H9 (cell line): ENCODE measurements at regions not wholly inside any gene's neighbourhood (a gene's known extent, or its start where the extent isn't known, plus 50 kb on each side); places are given as distances from the start of the nearest gene placed in this dataset.

Source experiments
- DNase-seq: peaks from one replicate; pipeline ENCODE4 v3.0.0-alpha.2; 2017
- H2AFZ ChIP-seq: one replicate; pipeline ENCODE4 v1.6.1; 2013; ENCODE audit warnings: mild to moderate bottlenecking, low read length, control low read depth, moderate library complexity
- H2AK5ac ChIP-seq: 2 replicates; pipeline ENCODE4 v1.6.1; 2013; ENCODE audit warnings: low read length, control low read depth, mixed read lengths; ENCODE audit not compliant: insufficient read length
- H2BK120ac ChIP-seq: one replicate; pipeline ENCODE4 v1.6.1; 2013; ENCODE audit warnings: low read depth, mild to moderate bottlenecking, low read length, control low read depth, inconsistent platforms; ENCODE audit not compliant: poor library complexity, severe bottlenecking
- H2BK12ac ChIP-seq: 2 replicates; pipeline ENCODE4 v1.6.1; 2013; ENCODE audit warnings: low read length, control low read depth, mixed read lengths, low read depth; ENCODE audit not compliant: insufficient read length
- H2BK15ac ChIP-seq: 2 replicates; pipeline ENCODE4 v1.6.1; 2013; ENCODE audit warnings: low read depth, low read length, control low read depth
- H2BK20ac ChIP-seq: one replicate; pipeline ENCODE4 v1.6.1; 2013; ENCODE audit warnings: low read depth, mild to moderate bottlenecking, low read length, control low read depth, inconsistent platforms; ENCODE audit not compliant: poor library complexity, severe bottlenecking
- H2BK5ac ChIP-seq: 2 replicates; pipeline ENCODE4 v1.6.1; 2013; ENCODE audit warnings: low read length, control low read depth, mixed read lengths; ENCODE audit not compliant: insufficient read length
- H3K14ac ChIP-seq: 2 replicates; pipeline ENCODE4 v1.6.1; 2013; ENCODE audit warnings: low read length, control low read depth; ENCODE audit not compliant: insufficient read depth
- H3K18ac ChIP-seq: 2 replicates; pipeline ENCODE4 v1.6.1; 2013; ENCODE audit warnings: low read depth, mild to moderate bottlenecking, mixed read lengths, low read length, control low read depth; ENCODE audit not compliant: insufficient read length
- H3K23ac ChIP-seq: 2 replicates; pipeline ENCODE4 v1.6.1; 2013; ENCODE audit warnings: low read length, control low read depth, mixed read lengths, low read depth; ENCODE audit not compliant: insufficient read length
- H3K23me2 ChIP-seq: 2 replicates; pipeline ENCODE4 v1.6.1; 2013; ENCODE audit warnings: low read depth, mild to moderate bottlenecking, mixed read lengths, low read length, control low read depth; ENCODE audit not compliant: insufficient read length, poor library complexity, severe bottlenecking
- H3K27ac ChIP-seq: 2 replicates; pipeline ENCODE4 v1.5.1; 2013; ENCODE audit warnings: low read length, control low read depth, mixed read lengths, low read depth; ENCODE audit not compliant: insufficient read length
- H3K27me3 ChIP-seq: 2 replicates; pipeline ENCODE4 v1.6.1; 2013; ENCODE audit warnings: low read length, control low read depth, inconsistent platforms; ENCODE audit not compliant: insufficient read depth
- H3K4ac ChIP-seq: 2 replicates; pipeline ENCODE4 v1.6.1; 2013; ENCODE audit warnings: low read depth, mild to moderate bottlenecking, control low read depth, inconsistent platforms, low read length, moderate library complexity
- H3K4me1 ChIP-seq: 2 replicates; pipeline ENCODE4 v1.6.1; 2013; ENCODE audit warnings: low read length, control low read depth, inconsistent platforms; ENCODE audit not compliant: insufficient read depth
- H3K4me2 ChIP-seq: 2 replicates; pipeline ENCODE4 v1.6.1; 2013; ENCODE audit warnings: low read length, control low read depth, mixed read lengths; ENCODE audit not compliant: insufficient read length, insufficient read depth
- H3K56ac ChIP-seq: 2 replicates; pipeline ENCODE4 v1.6.1; 2013; ENCODE audit warnings: low read depth, mild to moderate bottlenecking, mixed read lengths, low read length, control low read depth; ENCODE audit not compliant: insufficient read length
- H3K79me1 ChIP-seq: 2 replicates; pipeline ENCODE4 v1.6.1; 2013; ENCODE audit warnings: low read depth, mild to moderate bottlenecking, moderate library complexity, low read length, control low read depth, inconsistent platforms; ENCODE audit not compliant: insufficient read depth, poor library complexity, severe bottlenecking
- H3K79me2 ChIP-seq: 2 replicates; pipeline ENCODE4 v1.6.1; 2013; ENCODE audit warnings: low read length, control low read depth, inconsistent platforms; ENCODE audit not compliant: insufficient read depth
- H3K9ac ChIP-seq: 2 replicates; pipeline ENCODE4 v1.6.1; 2013; ENCODE audit warnings: low read length, control low read depth, mixed read lengths; ENCODE audit not compliant: insufficient read length; ENCODE audit errors: extremely low read depth
- H3K9me3 ChIP-seq: one replicate; pipeline ENCODE4 v1.6.1; 2013; ENCODE audit warnings: low read depth, low read length, inconsistent platforms; ENCODE audit not compliant: control insufficient read depth
- H3T11ph ChIP-seq: one replicate; pipeline ENCODE4 v1.6.1; 2013; ENCODE audit warnings: mild to moderate bottlenecking, low read length, control low read depth, inconsistent platforms
- H4K20me1 ChIP-seq: one replicate; pipeline ENCODE4 v1.6.1; 2013; ENCODE audit not compliant: control insufficient read depth, insufficient read length, insufficient read depth
- H4K5ac ChIP-seq: 2 replicates; pipeline ENCODE4 v1.6.1; 2013; ENCODE audit warnings: low read depth, mild to moderate bottlenecking, mixed read lengths, low read length, control low read depth; ENCODE audit not compliant: insufficient read length
- H4K8ac ChIP-seq: replicated peaks from 2 replicates; pipeline ENCODE4 v1.6.1; 2013; ENCODE audit warnings: low read length, control low read depth, mixed read lengths, low read depth; ENCODE audit not compliant: insufficient read length
- H4K91ac ChIP-seq: 2 replicates; pipeline ENCODE4 v1.6.1; 2013; ENCODE audit warnings: low read depth, mild to moderate bottlenecking, moderate library complexity, mixed read lengths, low read length, control low read depth; ENCODE audit not compliant: insufficient read length
- H3K27ac Mint-ChIP-seq, 3 experiments: 2 replicates in 2 of 3; 3 replicates in 1 of 3; pipeline ENCODE4 v1.8.0; 2020 to 2021; ENCODE audit warnings: mixed read lengths in 3 of 3, mild to moderate bottlenecking in 1 of 3, moderate library complexity in 1 of 3
- H3K27me3 Mint-ChIP-seq: 2 replicates; pipeline ENCODE4 v1.8.0; 2021; ENCODE audit warnings: low read depth, mild to moderate bottlenecking, moderate library complexity, mixed read lengths
- H3K36me3 Mint-ChIP-seq, 3 experiments: 2 replicates in 2 of 3; 3 replicates in 1 of 3; pipeline ENCODE4 v1.8.0; 2020 to 2021; ENCODE audit warnings: low read depth in 3 of 3, mixed read lengths in 3 of 3; ENCODE audit not compliant: insufficient read depth in 1 of 3
- H3K4me1 Mint-ChIP-seq, 2 experiments: 2 replicates each; pipeline ENCODE4 v1.8.0; 2020; ENCODE audit warnings: mixed read lengths in 2 of 2
- H3K4me3 Mint-ChIP-seq, 2 experiments: 2 replicates in 1 of 2; 3 replicates in 1 of 2; pipeline ENCODE4 v1.8.0; 2020 to 2021; ENCODE audit warnings: mild to moderate bottlenecking in 2 of 2, mixed read lengths in 2 of 2, moderate library complexity in 1 of 2
- H3K9me3 Mint-ChIP-seq, 2 experiments: 2 replicates in 1 of 2; 3 replicates in 1 of 2; pipeline ENCODE4 v1.8.0; 2020; ENCODE audit warnings: mild to moderate bottlenecking in 2 of 2, mixed read lengths in 2 of 2, moderate library complexity in 1 of 2
- WGBS: extraction: QIAGEN DNeasy Blood & Tissue Kit; methylation state at CpG from one replicate; pipeline ENCODE4 v1.1.7; 2013; ENCODE audit warnings: missing lambda C conversion rate, low lambda C conversion rate, mixed read lengths; ENCODE audit not compliant: insufficient read length; ENCODE audit errors: extremely low coverage; 5-methylcytosine and 5-hydroxymethylcytosine counted together
- TF ChIP-seq, protein P1 (sequence below): fragments of 200-600 bp; sonication (generic); conservative IDR thresholded peaks from 3 replicates; pipeline ENCODE4 v1.8.0; 2021; ENCODE audit warnings: antibody characterized with exemption, mild to moderate bottlenecking

DNA sequence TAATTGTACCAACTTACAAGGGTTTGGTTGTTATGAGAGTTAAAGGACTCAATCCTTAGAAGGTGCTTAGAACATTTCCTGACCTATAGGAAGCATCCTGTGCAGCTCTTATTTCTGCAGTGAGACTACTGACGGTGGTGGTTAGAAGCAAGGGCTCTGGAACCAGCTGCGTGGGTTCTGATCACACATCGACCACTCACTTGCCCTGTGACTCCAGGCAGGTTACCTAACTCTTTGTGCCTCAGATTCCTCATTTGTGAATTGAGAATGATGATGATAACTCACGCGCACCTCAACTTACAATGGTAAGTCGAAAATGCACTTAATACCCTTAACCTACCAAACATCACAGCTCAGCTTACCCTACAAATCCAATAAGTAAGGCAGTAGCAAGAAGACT lies 80.7 kb upstream of the SPATA12 start:
- Histone ChIP-seq H3K27ac (no peak overlapping the region), H3K4me1 (no peaks in the 10 kb centered on the region), H4K91ac (no peak overlapping the region), H3K27me3 (no peaks in the 10 kb centered on the region), H3K23me2 (no peaks in the 10 kb centered on the region), H4K20me1 (no peaks in the 10 kb centered on the region), H2BK120ac (no peak overlapping the region), H3K4ac (no peak overlapping the region), H3K79me1 (no peaks in the 10 kb centered on the region), H3K56ac (no peak overlapping the region), H2BK12ac (no peak overlapping the region), H3K14ac (no peak overlapping the region), H2BK15ac (no peak overlapping the region), H3T11ph (no peak overlapping the region), H3K4me2 (no peak overlapping the region), H3K79me2 (no peaks in the 10 kb centered on the region), H2BK5ac (no peak overlapping the region), H3K23ac (no peak overlapping the region), H2AK5ac (no peak overlapping the region), H3K9me3 (no peaks in the 10 kb centered on the region), H3K18ac (no peak overlapping the region), H4K5ac (no peak overlapping the region), H3K9ac (no peak overlapping the region), H2AFZ (no peak overlapping the region), H4K8ac (no peak overlapping the region), H2BK20ac (no peak overlapping the region)
- no peak for DNase-seq
- Mint-ChIP-seq H3K4me1 (peaks cover 1 to 3% of the 10 kb centered on the region in 2 experiments), H3K36me3 (peaks cover 0 to 2% (median 0%) of the 10 kb centered on the region in 3 experiments; a peak in 1 of 7 replicates), H3K27me3 (no peaks in the 10 kb centered on the region), H3K4me3 (no peak overlapping the region), H3K27ac (no peak overlapping the region), H3K9me3 (no peaks in the 10 kb centered on the region)
- TF ChIP-seq, protein P1, sequence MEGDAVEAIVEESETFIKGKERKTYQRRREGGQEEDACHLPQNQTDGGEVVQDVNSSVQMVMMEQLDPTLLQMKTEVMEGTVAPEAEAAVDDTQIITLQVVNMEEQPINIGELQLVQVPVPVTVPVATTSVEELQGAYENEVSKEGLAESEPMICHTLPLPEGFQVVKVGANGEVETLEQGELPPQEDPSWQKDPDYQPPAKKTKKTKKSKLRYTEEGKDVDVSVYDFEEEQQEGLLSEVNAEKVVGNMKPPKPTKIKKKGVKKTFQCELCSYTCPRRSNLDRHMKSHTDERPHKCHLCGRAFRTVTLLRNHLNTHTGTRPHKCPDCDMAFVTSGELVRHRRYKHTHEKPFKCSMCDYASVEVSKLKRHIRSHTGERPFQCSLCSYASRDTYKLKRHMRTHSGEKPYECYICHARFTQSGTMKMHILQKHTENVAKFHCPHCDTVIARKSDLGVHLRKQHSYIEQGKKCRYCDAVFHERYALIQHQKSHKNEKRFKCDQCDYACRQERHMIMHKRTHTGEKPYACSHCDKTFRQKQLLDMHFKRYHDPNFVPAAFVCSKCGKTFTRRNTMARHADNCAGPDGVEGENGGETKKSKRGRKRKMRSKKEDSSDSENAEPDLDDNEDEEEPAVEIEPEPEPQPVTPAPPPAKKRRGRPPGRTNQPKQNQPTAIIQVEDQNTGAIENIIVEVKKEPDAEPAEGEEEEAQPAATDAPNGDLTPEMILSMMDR, result no peak
- no CpG with 5 or more reads among the region's 6 CpGs for WGBS
